ENCODE measurements at regions not wholly inside any gene's neighbourhood (a gene's known extent, or its start where the extent isn't known, plus 50 kb on each side); places are given as distances from the start of the nearest gene placed in this dataset.

DNA sequence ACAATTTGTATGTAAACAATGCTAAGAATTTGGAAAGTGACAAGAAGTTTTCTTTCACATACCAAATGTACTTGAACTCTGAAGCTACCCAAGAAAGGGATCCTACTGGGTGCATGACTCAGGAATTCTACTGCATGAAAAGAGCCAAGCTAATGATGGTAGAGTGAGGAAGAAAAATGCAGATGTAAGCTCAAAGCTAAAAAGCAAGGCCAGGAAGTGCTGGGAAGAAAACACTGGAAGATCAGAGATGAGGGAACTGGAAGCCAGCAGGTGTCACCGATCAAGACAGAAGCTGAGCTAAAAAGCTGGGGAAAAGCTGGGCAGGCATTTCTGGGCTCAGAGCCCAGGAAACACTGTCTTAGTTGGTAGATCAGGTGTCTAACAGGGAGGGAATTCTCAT is 449.1 kb downstream of the NKX6-1 start:
- 18% methylated on average over 1 of the region's 1 CpG for WGBS
- H3K4me3 ChIP-seq, result no peak overlapping the region
- H3K36me3 ChIP-seq, result no peaks in the 10 kb centered on the region
- peak overlapping the region; percentile 43 to 57 (median 49) for H3K27ac ChIP-seq (replicated peaks in 1 of 4)
- intact Hi-C loops (cut with DNase I), result no loop called here
- no peaks in the 10 kb centered on the region for H3K27me3 ChIP-seq
- H3K9me3 ChIP-seq, result no peaks in the 10 kb centered on the region
- TF ChIP-seq POLR2AphosphoS5 (IDR thresholded peaks at IDR 0.05), result peak in 1 of 2 donors; percentile 17
- TF ChIP-seq POLR2A (IDR thresholded peaks at IDR 0.05; ENCODE audit: low read depth), result no peak
- TF ChIP-seq EP300 (IDR thresholded peaks at IDR 0.05), result no peak
- TF ChIP-seq, protein P1, sequence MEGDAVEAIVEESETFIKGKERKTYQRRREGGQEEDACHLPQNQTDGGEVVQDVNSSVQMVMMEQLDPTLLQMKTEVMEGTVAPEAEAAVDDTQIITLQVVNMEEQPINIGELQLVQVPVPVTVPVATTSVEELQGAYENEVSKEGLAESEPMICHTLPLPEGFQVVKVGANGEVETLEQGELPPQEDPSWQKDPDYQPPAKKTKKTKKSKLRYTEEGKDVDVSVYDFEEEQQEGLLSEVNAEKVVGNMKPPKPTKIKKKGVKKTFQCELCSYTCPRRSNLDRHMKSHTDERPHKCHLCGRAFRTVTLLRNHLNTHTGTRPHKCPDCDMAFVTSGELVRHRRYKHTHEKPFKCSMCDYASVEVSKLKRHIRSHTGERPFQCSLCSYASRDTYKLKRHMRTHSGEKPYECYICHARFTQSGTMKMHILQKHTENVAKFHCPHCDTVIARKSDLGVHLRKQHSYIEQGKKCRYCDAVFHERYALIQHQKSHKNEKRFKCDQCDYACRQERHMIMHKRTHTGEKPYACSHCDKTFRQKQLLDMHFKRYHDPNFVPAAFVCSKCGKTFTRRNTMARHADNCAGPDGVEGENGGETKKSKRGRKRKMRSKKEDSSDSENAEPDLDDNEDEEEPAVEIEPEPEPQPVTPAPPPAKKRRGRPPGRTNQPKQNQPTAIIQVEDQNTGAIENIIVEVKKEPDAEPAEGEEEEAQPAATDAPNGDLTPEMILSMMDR (IDR thresholded peaks at IDR 0.05), result no peak
- H3K4me1 ChIP-seq, result peaks cover 0 to 17% (median 15%) of the 10 kb centered on the region in 4 donors
- DNase-seq (ENCODE audit: extremely low spot score), result no peak

- H3K9me3 ChIP-seq, result no peaks in the 10 kb centered on the region
- no peaks in the 10 kb centered on the region for H3K27me3 ChIP-seq
- H3K36me3 ChIP-seq, result no peaks in the 10 kb centered on the region
- 83% methylated on average over 5 of the region's 5 CpGs for WGBS
- no peak for DNase-seq (ENCODE audit: extremely low spot score)
- no peak overlapping the region for H3K27ac ChIP-seq (replicated peaks in 1 of 4)
- intact Hi-C loops (cut with DNase I), result no loop called here
- no peak overlapping the region for H3K4me3 ChIP-seq
- H3K4me1 ChIP-seq, result peaks cover 0 to 17% (median 15%) of the 10 kb centered on the region in 4 donors
- TF ChIP-seq POLR2AphosphoS5 (IDR thresholded peaks at IDR 0.05) (no peak), POLR2A (IDR thresholded peaks at IDR 0.05; ENCODE audit: low read depth) (no peak), EP300 (IDR thresholded peaks at IDR 0.05) (no peak)
- TF ChIP-seq, protein P1 (IDR thresholded peaks at IDR 0.05), result no peak
These were observed 452.5 kb downstream of the NKX6-1 start for GRCh38 chr4:84046551-84046950.

- no peaks in the 10 kb centered on the region for H3K36me3 ChIP-seq
- H3K4me1 ChIP-seq, result no peaks in the 10 kb centered on the region
- no peak overlapping the region for H3K27ac ChIP-seq (replicated peaks in 1 of 4)
- H3K4me3 ChIP-seq, result no peak overlapping the region
- no peaks in the 10 kb centered on the region for H3K27me3 ChIP-seq
- 76% methylated on average over 3 of the region's 3 CpGs for WGBS
- no peaks in the 10 kb centered on the region for H3K9me3 ChIP-seq
- intact Hi-C loops (cut with DNase I), result no loop called here
- TF ChIP-seq POLR2AphosphoS5 (IDR thresholded peaks at IDR 0.05) (no peak), EP300 (IDR thresholded peaks at IDR 0.05) (no peak), POLR2A (IDR thresholded peaks at IDR 0.05; ENCODE audit: low read depth) (no peak)
- TF ChIP-seq, protein P1 (IDR thresholded peaks at IDR 0.05), result no peak
- DNase-seq (ENCODE audit: extremely low spot score), result no peak
These were observed 457.7 kb downstream of the NKX6-1 start for GRCh38 chr4:84041426-84041825.

DNA sequence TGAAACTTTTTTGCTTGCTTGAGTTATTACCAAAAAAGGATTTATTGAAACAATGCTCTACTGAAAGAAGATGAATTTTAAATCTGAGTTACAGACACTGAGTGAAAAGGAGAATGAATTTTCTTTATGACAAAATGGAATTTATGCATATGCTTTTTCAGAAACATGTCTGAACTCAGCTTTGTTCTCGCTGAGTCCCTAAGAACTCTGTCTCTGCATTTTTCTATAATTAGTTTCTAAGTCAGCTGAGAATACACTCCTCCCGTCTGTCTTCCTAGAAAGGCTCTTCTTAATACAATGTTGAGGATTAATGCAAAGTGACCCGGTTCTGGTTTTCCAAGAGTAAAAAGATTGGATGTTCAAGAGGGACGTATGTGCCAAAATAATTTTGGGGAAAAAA is 463.5 kb downstream of the NKX6-1 start:
- intact Hi-C loops (cut with DNase I), result no loop called here
- WGBS, result 78% methylated on average over 4 of the region's 4 CpGs

More for the DNA sequence above, 463.5 kb downstream of the NKX6-1 start:
- no peaks in the 10 kb centered on the region for H3K9me3 ChIP-seq
- H3K4me3 ChIP-seq, result no peak overlapping the region
- H3K27me3 ChIP-seq, result no peaks in the 10 kb centered on the region
- H3K36me3 ChIP-seq, result no peaks in the 10 kb centered on the region
- no peaks in the 10 kb centered on the region for H3K4me1 ChIP-seq
- DNase-seq (ENCODE audit: extremely low spot score), result no peak
- no peak overlapping the region for H3K27ac ChIP-seq (replicated peaks in 1 of 4)
- TF ChIP-seq POLR2AphosphoS5 (IDR thresholded peaks at IDR 0.05), result no peak
- TF ChIP-seq POLR2A (IDR thresholded peaks at IDR 0.05; ENCODE audit: low read depth), result no peak
- TF ChIP-seq EP300 (IDR thresholded peaks at IDR 0.05), result no peak
- TF ChIP-seq, protein P1 (IDR thresholded peaks at IDR 0.05), result no peak
